GM18505 (cell line): ENCODE measurements at regions not wholly inside any gene's neighbourhood (a gene's known extent, or its start where the extent isn't known, plus 50 kb on each side); places are given as distances from the start of the nearest gene placed in this dataset.

Source experiments
- ATAC-seq: cut with Tn5 transposase; IDR thresholded peaks from one replicate; pipeline ENCODE4 v1.9.1; 2021; ENCODE audit not compliant: unreplicated experiment
- POLR2A ChIP-seq: IDR thresholded peaks from 4 replicates; pipeline ENCODE4 v1.6.1; 2011; ENCODE audit warnings: borderline replicate concordance; ENCODE audit not compliant: insufficient read depth, insufficient read length; ENCODE audit errors: extremely low read depth

GRCh38 chr5:98603456-98603855 lies 170.0 kb upstream of the RGMB start:
- TF ChIP-seq POLR2A = no peak

GRCh38 chr5:98604301-98604700 lies 169.2 kb upstream of the RGMB start:
- no peak for TF ChIP-seq POLR2A
- ATAC-seq = no peak

More at GRCh38 chr5:98603456-98603855, 170.0 kb upstream of the RGMB start:
- no peak for ATAC-seq

GRCh38 chr5:98604721-98605425 lies 168.6 kb upstream of the RGMB start:
- no peak for TF ChIP-seq POLR2A
- no peak for ATAC-seq

GRCh38 chr5:98605426-98605825 lies 168.0 kb upstream of the RGMB start:
- no peak for TF ChIP-seq POLR2A
- no peak for ATAC-seq

GRCh38 chr5:98606961-98607360 lies 166.5 kb upstream of the RGMB start:
- no peak for ATAC-seq
- no peak for TF ChIP-seq POLR2A

GRCh38 chr5:98608052-98608451 lies 165.4 kb upstream of the RGMB start:
- ATAC-seq = no peak
- no peak for TF ChIP-seq POLR2A

GRCh38 chr5:98614341-98614740 lies 159.1 kb upstream of the RGMB start:
- ATAC-seq = no peak
- no peak for TF ChIP-seq POLR2A

GRCh38 chr5:98621821-98622220 lies 151.6 kb upstream of the RGMB start:
- ATAC-seq = no peak
- no peak for TF ChIP-seq POLR2A

- no peak for ATAC-seq
- TF ChIP-seq POLR2A = no peak
Observed at GRCh38 chr5:98624145-98624880, 149.2 kb upstream of the RGMB start.

- no peak for ATAC-seq
- no peak for TF ChIP-seq POLR2A
Observed at GRCh38 chr5:98627121-98627520, 146.3 kb upstream of the RGMB start.

GRCh38 chr5:98630621-98631020 lies 142.8 kb upstream of the RGMB start:
- ATAC-seq = no peak
- no peak for TF ChIP-seq POLR2A

- no peak for TF ChIP-seq POLR2A
Observed at GRCh38 chr5:98631311-98632054, 142.0 kb upstream of the RGMB start.

GRCh38 chr5:98635656-98636055 lies 137.8 kb upstream of the RGMB start:
- no peak for ATAC-seq
- TF ChIP-seq POLR2A = no peak

More at GRCh38 chr5:98631311-98632054, 142.0 kb upstream of the RGMB start:
- no peak for ATAC-seq
